Fibroblast of lung (primary cell): ENCODE measurements at regions not wholly inside any gene's neighbourhood (a gene's known extent, or its start where the extent isn't known, plus 50 kb on each side); places are given as distances from the start of the nearest gene placed in this dataset.

Experiments used
- DNase-seq, 2 donors: peaks; one replicate each; pipeline versions ENCODE4 v3.0.0 to v3.0.0-alpha.2; 2010; ENCODE audit warnings: low read depth in 2 of 2
- H2AFZ ChIP-seq: 2 replicates; pipeline ENCODE4 v1.5.1; 2012; ENCODE audit warnings: low read length, control low read depth, inconsistent platforms
- H3K27ac ChIP-seq: 2 replicates; pipeline ENCODE4 v1.5.1; 2011; ENCODE audit warnings: low read length, control low read depth; ENCODE audit not compliant: insufficient read depth
- H3K27me3 ChIP-seq: 2 replicates; pipeline ENCODE4 v1.5.1; 2011; ENCODE audit warnings: mild to moderate bottlenecking, low read length; ENCODE audit not compliant: control insufficient read depth, insufficient read depth
- H3K36me3 ChIP-seq: 2 replicates; pipeline ENCODE4 v1.5.1; 2011; ENCODE audit warnings: low read length; ENCODE audit not compliant: control insufficient read depth, insufficient read depth
- H3K4me1 ChIP-seq: 2 replicates; pipeline ENCODE4 v1.5.1; 2011; ENCODE audit warnings: low read length; ENCODE audit not compliant: control insufficient read depth, insufficient read depth; ENCODE audit errors: extremely low read depth
- H3K4me2 ChIP-seq: 2 replicates; pipeline ENCODE4 v1.5.1; 2011; ENCODE audit warnings: low read length, control low read depth; ENCODE audit not compliant: insufficient read depth; ENCODE audit errors: extremely low read depth
- H3K4me3 ChIP-seq, 4 experiments: fragments of 200-600 bp in 1 of 4; sonication (generic) in 1 of 4; replicated peaks in 1 of 4; 2 replicates each; pipeline ENCODE4 v1.5.1; 2011 to 2016; ENCODE audit warnings: low read length in 4 of 4, low read depth in 3 of 4, mild to moderate bottlenecking in 3 of 4, control low read depth in 2 of 4, inconsistent platforms in 1 of 4, mixed read lengths in 1 of 4; ENCODE audit not compliant: insufficient read depth in 1 of 4; ENCODE audit errors: control extremely low read depth in 1 of 4
- H3K79me2 ChIP-seq: 2 replicates; pipeline ENCODE4 v1.5.1; 2012; ENCODE audit warnings: mild to moderate bottlenecking, low read length, inconsistent platforms; ENCODE audit not compliant: control insufficient read depth, insufficient read depth
- H3K9ac ChIP-seq: 2 replicates; pipeline ENCODE4 v1.5.1; 2011; ENCODE audit warnings: mild to moderate bottlenecking, low read length, control low read depth; ENCODE audit not compliant: insufficient read depth
- H3K9me3 ChIP-seq: 2 replicates; pipeline ENCODE4 v1.5.1; 2012; ENCODE audit warnings: low read depth, low read length; ENCODE audit not compliant: control insufficient read depth, insufficient read depth
- H4K20me1 ChIP-seq: 2 replicates; pipeline ENCODE4 v1.5.1; 2011; ENCODE audit warnings: low read length; ENCODE audit not compliant: control insufficient read depth, insufficient read depth; ENCODE audit errors: extremely low read depth
- EZH2 ChIP-seq: IDR thresholded peaks from 2 replicates; pipeline ENCODE4 v1.5.1; 2012; ENCODE audit warnings: low read length, control low read depth, mild to moderate bottlenecking; ENCODE audit errors: missing control alignments
- TF ChIP-seq, protein P1 (sequence below), 2 donors: IDR thresholded peaks in 1 of 2; conservative IDR thresholded peaks in 1 of 2; 1 replicate in 1 of 2; 2 replicates in 1 of 2; pipeline ENCODE4 v1.5.1; 2011 to 2012; ENCODE audit warnings: low read length in 2 of 2, control low read depth in 1 of 2, inconsistent platforms in 1 of 2, low read depth in 1 of 2, mild to moderate bottlenecking in 1 of 2

- H3K4me2 ChIP-seq = no peak overlapping the region
- DNase-seq = peak; percentile 58 to 86
- H3K27ac ChIP-seq = no peak overlapping the region
- no peak overlapping the region for H3K4me3 ChIP-seq
- H3K4me1 ChIP-seq = peaks cover 5% of the 10 kb centered on the region
- no peaks in the 10 kb centered on the region for H3K36me3 ChIP-seq
- H3K9me3 ChIP-seq = no peaks in the 10 kb centered on the region
- no peaks in the 10 kb centered on the region for H4K20me1 ChIP-seq
- no peaks in the 10 kb centered on the region for H3K79me2 ChIP-seq
- TF ChIP-seq EZH2 = no peak
- TF ChIP-seq, protein P1, sequence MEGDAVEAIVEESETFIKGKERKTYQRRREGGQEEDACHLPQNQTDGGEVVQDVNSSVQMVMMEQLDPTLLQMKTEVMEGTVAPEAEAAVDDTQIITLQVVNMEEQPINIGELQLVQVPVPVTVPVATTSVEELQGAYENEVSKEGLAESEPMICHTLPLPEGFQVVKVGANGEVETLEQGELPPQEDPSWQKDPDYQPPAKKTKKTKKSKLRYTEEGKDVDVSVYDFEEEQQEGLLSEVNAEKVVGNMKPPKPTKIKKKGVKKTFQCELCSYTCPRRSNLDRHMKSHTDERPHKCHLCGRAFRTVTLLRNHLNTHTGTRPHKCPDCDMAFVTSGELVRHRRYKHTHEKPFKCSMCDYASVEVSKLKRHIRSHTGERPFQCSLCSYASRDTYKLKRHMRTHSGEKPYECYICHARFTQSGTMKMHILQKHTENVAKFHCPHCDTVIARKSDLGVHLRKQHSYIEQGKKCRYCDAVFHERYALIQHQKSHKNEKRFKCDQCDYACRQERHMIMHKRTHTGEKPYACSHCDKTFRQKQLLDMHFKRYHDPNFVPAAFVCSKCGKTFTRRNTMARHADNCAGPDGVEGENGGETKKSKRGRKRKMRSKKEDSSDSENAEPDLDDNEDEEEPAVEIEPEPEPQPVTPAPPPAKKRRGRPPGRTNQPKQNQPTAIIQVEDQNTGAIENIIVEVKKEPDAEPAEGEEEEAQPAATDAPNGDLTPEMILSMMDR (conservative IDR thresholded peaks at IDR 0.05 in 1 of 2, IDR thresholded peaks at IDR 0.05 in 1 of 2; ENCODE audit: low read depth in 1 of 2, low read length in 2 of 2) = no peak
- no peak overlapping the region for H3K9ac ChIP-seq
- no peaks in the 10 kb centered on the region for H3K27me3 ChIP-seq
- no peak overlapping the region for H2AFZ ChIP-seq
Observed at GRCh38 chr11:111441443-111441842, 62.4 kb upstream of the POU2AF1 start.

DNA sequence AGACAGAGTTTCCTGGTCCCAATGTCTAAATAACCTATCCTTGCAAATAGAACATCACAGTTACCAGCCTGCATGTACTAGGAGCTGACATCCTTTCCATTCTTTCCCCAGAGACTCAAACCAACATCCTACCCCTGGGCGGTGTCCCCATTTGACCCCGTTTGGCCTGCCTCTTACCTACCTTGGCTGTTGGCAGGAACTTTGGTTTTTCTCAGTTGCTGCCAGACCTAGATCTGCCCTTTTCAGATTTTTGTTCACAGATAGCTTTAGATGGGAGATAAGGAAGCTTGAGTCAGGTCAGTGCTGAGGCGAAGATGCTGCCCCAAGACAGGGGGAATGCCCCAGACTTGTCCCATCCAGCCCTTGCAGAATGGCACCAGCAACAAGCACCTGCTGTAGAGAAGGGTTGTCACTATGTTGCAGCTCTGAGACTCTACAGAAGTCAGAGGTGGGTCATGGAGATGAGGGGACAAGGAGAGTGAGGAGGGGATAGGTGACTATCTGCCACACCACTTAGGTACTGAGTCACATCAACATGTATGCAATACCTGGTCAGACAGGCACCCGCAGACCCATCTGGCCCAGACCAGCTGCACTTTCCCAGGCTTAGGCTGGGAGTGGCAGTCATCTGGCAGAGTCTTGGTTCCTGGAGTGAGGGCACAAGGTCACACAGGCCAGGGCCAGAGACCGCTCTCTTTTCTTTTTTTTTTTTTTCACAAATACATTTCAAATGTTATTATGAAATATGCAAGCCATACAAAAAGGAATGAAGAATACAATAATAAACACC, 61.5 kb upstream of the POU2AF1 start:
- H3K9me3 ChIP-seq = no peaks in the 10 kb centered on the region
- no peaks in the 10 kb centered on the region for H4K20me1 ChIP-seq
- H2AFZ ChIP-seq = no peak overlapping the region
- H3K4me3 ChIP-seq = no peak overlapping the region
- H3K79me2 ChIP-seq = no peaks in the 10 kb centered on the region
- H3K9ac ChIP-seq = no peak overlapping the region
- H3K4me2 ChIP-seq = no peak overlapping the region
- no peak overlapping the region for H3K27ac ChIP-seq
- TF ChIP-seq, protein P1 (conservative IDR thresholded peaks at IDR 0.05 in 1 of 2, IDR thresholded peaks at IDR 0.05 in 1 of 2; ENCODE audit: low read depth in 1 of 2, low read length in 2 of 2) = no peak
- TF ChIP-seq EZH2 = no peak
- no peak for DNase-seq
- no peaks in the 10 kb centered on the region for H3K27me3 ChIP-seq
- peaks cover 6% of the 10 kb centered on the region for H3K4me1 ChIP-seq
- H3K36me3 ChIP-seq = no peaks in the 10 kb centered on the region

DNA sequence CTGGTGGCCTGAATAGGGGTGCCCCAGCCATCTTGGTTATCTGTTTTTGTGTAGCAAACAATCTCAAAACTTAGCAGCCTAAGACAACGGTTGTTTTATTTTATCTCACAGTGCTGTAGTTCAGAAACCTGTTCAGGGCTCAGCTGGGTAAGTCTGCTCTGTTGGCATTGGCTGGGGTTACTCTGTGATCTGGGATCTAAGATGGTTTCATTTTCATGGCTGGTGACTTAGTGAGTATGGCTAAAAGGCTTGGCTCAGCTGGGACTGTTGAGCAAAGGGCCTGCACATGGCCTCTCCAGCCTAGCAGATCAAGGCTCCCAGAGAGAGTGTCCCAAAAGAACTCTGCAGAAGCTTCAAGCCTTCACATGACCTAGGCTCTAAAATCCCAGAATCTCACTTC, 60.8 kb upstream of the POU2AF1 start:
- no peaks in the 10 kb centered on the region for H3K27me3 ChIP-seq
- no peak overlapping the region for H3K4me2 ChIP-seq
- no peaks in the 10 kb centered on the region for H3K36me3 ChIP-seq
- no peaks in the 10 kb centered on the region for H3K79me2 ChIP-seq
- H3K27ac ChIP-seq = no peak overlapping the region
- H3K9ac ChIP-seq = no peak overlapping the region
- no peak overlapping the region for H3K4me3 ChIP-seq
- TF ChIP-seq EZH2 = no peak
- TF ChIP-seq, protein P1 (conservative IDR thresholded peaks at IDR 0.05 in 1 of 2, IDR thresholded peaks at IDR 0.05 in 1 of 2; ENCODE audit: low read depth in 1 of 2, low read length in 2 of 2) = no peak
- peaks cover 6% of the 10 kb centered on the region for H3K4me1 ChIP-seq
- no peak for DNase-seq
- H4K20me1 ChIP-seq = no peaks in the 10 kb centered on the region
- H2AFZ ChIP-seq = no peak overlapping the region
- H3K9me3 ChIP-seq = no peaks in the 10 kb centered on the region
